ENCODE measurements at regions not wholly inside any gene's neighbourhood (a gene's known extent, or its start where the extent isn't known, plus 50 kb on each side); places are given as distances from the start of the nearest gene placed in this dataset.
A peak's percentile ranks its signal among the peaks of the same experiment; 100 is the strongest.

DNA sequence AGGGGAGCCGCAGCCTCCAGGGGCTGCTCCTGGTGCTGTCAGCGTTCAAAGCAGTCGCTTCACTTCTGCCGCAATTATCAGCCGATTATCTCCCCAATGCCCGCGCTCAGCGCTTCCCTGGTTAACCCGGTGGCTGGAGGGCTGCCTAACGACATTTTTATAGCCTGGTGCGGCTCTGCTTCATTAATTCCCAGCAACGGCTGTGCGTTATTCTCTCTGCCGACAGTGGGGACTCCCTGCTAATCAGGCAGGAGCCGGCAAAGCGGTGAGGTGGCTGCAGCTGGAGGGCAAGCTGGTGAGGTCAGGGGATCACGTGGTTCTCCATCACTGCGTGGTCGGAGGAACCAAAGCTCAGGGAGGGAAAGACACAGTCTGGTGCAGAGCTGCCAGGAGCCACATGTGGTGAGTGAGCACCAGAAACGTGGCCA lies 62.9 kb downstream of the GLRX5 start:
- H3K4me3 ChIP-seq (ENCODE audit: low read length): peak overlapping the region; percentile 47
- H3K36me3 ChIP-seq (ENCODE audit: control insufficient read depth, low read depth, low read length): no peaks in the 10 kb centered on the region
- no peaks in the 10 kb centered on the region for H3K9me3 ChIP-seq (ENCODE audit: control insufficient read depth, low read depth, low read length)
- H3K27ac ChIP-seq (ENCODE audit: low read length): no peak overlapping the region
- H3K27me3 ChIP-seq (ENCODE audit: control insufficient read depth, insufficient read depth, low read length): no peaks in the 10 kb centered on the region
- H3K9ac ChIP-seq (ENCODE audit: low read length): no peak overlapping the region
- peaks cover 17% of the 10 kb centered on the region for H3K4me1 ChIP-seq (ENCODE audit: control insufficient read depth, low read depth, low read length)

DNA sequence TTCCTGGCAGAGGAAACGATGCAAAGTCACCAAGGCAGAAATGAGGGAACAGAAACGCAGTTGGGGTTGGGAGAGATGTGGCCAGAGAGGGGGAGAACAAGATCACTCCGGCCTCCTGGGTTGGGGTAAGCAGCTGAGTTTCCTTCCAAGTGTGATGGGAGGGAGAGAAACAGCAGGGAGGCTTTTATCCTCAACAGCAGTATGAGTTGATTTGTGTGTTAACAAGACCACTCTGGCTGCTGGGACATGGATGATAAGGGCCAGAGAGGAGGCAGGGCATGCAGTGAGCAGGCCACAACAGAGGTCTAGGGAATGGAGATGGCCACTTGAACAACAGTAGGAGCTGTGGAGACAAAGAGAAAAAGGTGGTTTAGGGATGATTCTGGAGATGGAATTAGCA lies 66.8 kb downstream of the GLRX5 start:
- H3K27me3 ChIP-seq (ENCODE audit: control insufficient read depth, insufficient read depth, low read length): no peaks in the 10 kb centered on the region
- H3K36me3 ChIP-seq (ENCODE audit: control insufficient read depth, low read depth, low read length): no peaks in the 10 kb centered on the region
- no peak overlapping the region for H3K9ac ChIP-seq (ENCODE audit: low read length)
- H3K4me1 ChIP-seq (ENCODE audit: control insufficient read depth, low read depth, low read length): peaks cover 17% of the 10 kb centered on the region
- H3K4me3 ChIP-seq (ENCODE audit: low read length): no peak overlapping the region
- no peaks in the 10 kb centered on the region for H3K9me3 ChIP-seq (ENCODE audit: control insufficient read depth, low read depth, low read length)
- H3K27ac ChIP-seq (ENCODE audit: low read length): no peak overlapping the region

DNA sequence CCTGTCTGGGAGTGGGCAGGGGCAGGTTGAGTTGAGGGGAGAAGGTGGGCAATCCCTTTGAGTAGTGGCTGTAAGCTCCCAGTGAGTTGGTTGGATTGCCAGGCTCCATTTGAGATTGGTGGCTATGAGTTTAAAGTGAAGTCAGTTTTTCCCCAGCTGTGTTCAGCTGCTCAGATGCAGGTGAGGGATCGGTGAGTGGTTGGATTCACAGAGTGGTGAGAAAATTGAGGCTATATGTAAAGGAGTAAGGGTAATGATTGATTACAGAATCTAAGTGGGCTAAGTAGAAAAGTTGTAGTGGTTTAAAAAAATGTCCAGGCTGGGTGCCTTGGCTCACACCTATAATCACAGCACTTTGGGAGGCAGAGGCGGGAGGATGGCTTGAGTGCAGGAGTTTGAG lies 68.6 kb downstream of the GLRX5 start:
- Histone ChIP-seq H3K9ac (ENCODE audit: low read length) (no peak overlapping the region), H3K27me3 (ENCODE audit: control insufficient read depth, insufficient read depth, low read length) (no peaks in the 10 kb centered on the region), H3K36me3 (ENCODE audit: control insufficient read depth, low read depth, low read length) (no peaks in the 10 kb centered on the region), H3K27ac (ENCODE audit: low read length) (no peak overlapping the region), H3K9me3 (ENCODE audit: control insufficient read depth, low read depth, low read length) (no peaks in the 10 kb centered on the region), H3K4me3 (ENCODE audit: low read length) (no peak overlapping the region), H3K4me1 (ENCODE audit: control insufficient read depth, low read depth, low read length) (peaks cover 9% of the 10 kb centered on the region)

DNA sequence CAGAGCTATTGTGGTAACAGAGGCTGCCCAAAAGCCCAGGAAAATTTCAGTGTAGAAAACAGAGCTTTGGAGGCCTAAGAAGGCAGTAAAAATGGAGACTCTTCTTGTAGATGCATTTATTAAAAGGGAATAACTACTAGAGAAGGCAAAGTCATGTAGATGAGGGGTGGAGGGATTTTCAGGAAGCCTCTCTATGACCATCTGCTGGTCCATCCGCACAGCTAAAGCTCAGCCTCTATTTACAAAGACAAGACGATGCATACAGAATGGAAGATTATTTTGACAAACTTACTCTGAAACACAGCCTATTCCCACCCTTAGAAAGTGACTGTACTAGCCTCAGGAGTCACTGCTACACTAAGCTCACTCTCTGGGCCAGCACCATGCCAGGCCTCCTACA lies 71.4 kb downstream of the GLRX5 start:
- Histone ChIP-seq H3K27me3 (ENCODE audit: control insufficient read depth, insufficient read depth, low read length) (no peaks in the 10 kb centered on the region), H3K9me3 (ENCODE audit: control insufficient read depth, low read depth, low read length) (no peaks in the 10 kb centered on the region)

DNA sequence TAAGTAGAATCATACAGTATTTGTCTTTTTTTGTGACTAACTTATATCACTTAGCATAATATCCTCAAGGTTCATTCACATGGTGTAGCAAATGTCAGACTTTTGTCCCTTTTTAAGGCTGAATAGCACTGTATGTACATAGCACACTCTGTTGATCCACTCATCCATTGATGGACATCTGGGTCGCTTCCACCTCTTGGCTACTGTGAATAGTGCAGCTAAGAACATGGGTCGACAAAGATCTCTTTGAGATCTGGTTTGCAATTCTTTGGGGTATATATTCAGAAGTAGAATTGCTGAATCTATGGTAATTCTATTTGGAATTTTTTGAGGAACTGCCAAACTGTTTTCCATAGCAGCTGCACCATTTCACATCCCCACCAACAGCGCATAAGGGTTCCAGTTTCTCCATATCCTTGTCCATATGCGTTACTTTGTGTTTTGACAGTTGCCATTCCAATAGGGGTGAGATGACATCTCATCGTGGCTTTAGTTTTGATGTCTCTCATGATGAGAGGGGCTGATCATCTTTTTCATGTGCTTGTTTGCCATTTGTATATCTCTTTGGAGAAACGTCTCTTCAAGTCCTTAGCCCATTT lies 73.9 kb downstream of the GLRX5 start:
- Histone ChIP-seq H3K4me3 (ENCODE audit: low read length) (no peak overlapping the region), H3K27me3 (ENCODE audit: control insufficient read depth, insufficient read depth, low read length) (no peaks in the 10 kb centered on the region), H3K4me1 (ENCODE audit: control insufficient read depth, low read depth, low read length) (no peaks in the 10 kb centered on the region), H3K9ac (ENCODE audit: low read length) (no peak overlapping the region), H3K36me3 (ENCODE audit: control insufficient read depth, low read depth, low read length) (no peaks in the 10 kb centered on the region), H3K9me3 (ENCODE audit: control insufficient read depth, low read depth, low read length) (no peaks in the 10 kb centered on the region), H3K27ac (ENCODE audit: low read length) (no peak overlapping the region)

More for the DNA sequence above, 71.4 kb downstream of the GLRX5 start:
- H3K36me3 ChIP-seq (ENCODE audit: control insufficient read depth, low read depth, low read length): no peaks in the 10 kb centered on the region
- no peak overlapping the region for H3K9ac ChIP-seq (ENCODE audit: low read length)
- H3K27ac ChIP-seq (ENCODE audit: low read length): no peak overlapping the region
- H3K4me1 ChIP-seq (ENCODE audit: control insufficient read depth, low read depth, low read length): peaks cover 7% of the 10 kb centered on the region
- no peak overlapping the region for H3K4me3 ChIP-seq (ENCODE audit: low read length)

DNA sequence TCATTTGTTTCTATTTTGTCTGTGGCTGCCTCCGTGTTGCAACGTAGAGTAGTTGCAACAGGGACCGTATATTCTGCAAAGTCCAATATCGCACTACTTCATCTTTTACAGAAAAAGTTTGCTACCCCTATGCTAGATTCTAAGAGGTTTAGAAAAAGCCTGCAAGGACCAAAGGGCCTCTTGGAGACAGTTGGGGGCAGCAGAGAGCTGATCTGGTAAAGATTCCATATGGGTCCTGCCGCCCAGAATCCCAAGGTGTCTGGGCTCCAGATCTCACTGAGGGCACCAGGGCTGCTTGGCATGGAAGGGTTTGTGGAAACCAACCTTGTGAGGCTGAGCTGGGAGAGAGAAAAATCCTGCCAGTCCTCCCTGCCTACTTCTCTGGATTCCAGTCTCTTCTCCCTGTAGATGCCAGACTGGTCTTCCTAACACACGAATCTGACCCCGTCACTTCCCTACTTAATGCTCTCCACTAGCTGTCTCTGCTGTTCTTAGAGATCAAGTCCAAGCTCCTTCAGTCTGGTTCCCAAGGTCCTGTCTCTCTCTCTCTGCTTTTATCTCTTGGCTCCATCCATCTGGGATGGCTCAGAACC lies 74.6 kb downstream of the GLRX5 start:
- no peak overlapping the region for H3K27ac ChIP-seq (ENCODE audit: low read length)
- no peaks in the 10 kb centered on the region for H3K36me3 ChIP-seq (ENCODE audit: control insufficient read depth, low read depth, low read length)
- no peak overlapping the region for H3K4me3 ChIP-seq (ENCODE audit: low read length)
- H3K9me3 ChIP-seq (ENCODE audit: control insufficient read depth, low read depth, low read length): no peaks in the 10 kb centered on the region
- H3K9ac ChIP-seq (ENCODE audit: low read length): no peak overlapping the region
- no peaks in the 10 kb centered on the region for H3K4me1 ChIP-seq (ENCODE audit: control insufficient read depth, low read depth, low read length)
- H3K27me3 ChIP-seq (ENCODE audit: control insufficient read depth, insufficient read depth, low read length): no peaks in the 10 kb centered on the region

DNA sequence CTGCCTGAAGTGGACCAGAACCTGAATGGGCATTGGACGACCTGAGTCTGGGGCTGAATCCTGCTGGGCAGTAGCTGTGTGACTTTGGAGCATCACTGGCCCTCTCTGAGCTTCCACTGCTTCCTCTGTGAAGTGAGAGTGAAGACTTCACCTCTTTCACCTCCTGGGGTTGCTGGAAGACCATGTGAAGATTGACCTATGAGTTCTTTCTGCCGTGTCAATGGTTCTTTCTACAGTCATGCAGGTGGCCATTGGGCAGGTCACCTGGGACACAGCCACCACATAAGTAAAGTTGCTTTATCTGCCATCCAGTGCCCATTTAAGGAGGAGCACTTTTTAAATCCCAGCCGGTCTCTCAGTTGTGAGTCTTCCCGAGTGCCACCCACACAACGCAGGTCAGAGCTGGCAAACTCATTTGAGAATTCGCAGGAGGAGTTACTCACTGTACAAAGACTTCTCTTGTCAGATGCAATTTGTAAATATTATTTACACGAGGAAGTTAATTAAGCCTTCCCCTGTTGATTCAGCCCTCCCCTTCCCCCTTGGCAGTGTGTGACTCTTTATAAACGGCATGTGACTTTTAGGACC lies 74.8 kb upstream of the TCL1B start:
- Histone ChIP-seq H3K36me3 (ENCODE audit: control insufficient read depth, low read depth, low read length) (no peaks in the 10 kb centered on the region), H3K9ac (ENCODE audit: low read length) (no peak overlapping the region), H3K27ac (ENCODE audit: low read length) (no peak overlapping the region), H3K9me3 (ENCODE audit: control insufficient read depth, low read depth, low read length) (no peaks in the 10 kb centered on the region), H3K4me3 (ENCODE audit: low read length) (no peak overlapping the region), H3K27me3 (ENCODE audit: control insufficient read depth, insufficient read depth, low read length) (no peaks in the 10 kb centered on the region), H3K4me1 (ENCODE audit: control insufficient read depth, low read depth, low read length) (no peaks in the 10 kb centered on the region)

DNA sequence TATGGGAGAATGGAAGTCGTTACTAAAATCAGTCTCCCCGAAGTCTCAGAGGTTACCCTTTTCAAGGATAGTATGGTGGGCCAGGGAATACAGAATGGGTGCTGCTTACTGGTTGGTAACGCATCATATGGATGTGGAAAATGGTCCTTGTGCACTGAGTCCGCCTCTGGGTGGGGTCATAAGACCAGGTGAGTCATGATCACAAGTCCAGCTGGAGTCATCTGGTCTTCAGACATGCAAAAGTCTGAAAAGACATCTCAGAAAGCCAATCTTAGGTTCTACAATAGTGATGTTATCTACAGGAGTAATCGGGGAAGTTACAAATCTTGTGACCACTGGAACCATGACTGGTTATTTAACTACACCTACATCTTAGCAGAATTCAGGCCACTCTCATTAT lies 71.9 kb upstream of the TCL1B start:
- peaks cover 11% of the 10 kb centered on the region for H3K4me1 ChIP-seq (ENCODE audit: control insufficient read depth, low read depth, low read length)

DNA sequence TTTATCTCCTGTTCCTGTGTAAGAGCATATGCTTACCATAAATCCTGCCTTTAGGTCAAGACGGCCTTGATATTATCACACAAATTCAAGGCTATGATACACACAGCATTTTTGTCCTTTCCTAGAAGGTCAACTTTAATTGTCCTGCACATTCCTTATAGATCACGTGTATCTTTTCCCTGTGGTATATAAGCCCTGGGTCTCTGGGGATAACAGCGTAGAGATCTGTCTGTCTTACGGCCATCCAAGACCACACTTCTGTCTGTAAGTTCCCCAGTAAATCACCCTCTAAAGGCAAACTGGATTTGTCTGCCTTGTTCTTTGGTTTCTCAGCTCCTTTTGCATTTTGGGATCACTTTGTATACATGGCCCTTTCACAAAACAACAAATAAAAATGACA lies 69.5 kb upstream of the TCL1B start:
- Histone ChIP-seq H3K9ac (ENCODE audit: low read length) (no peak overlapping the region), H3K4me3 (ENCODE audit: low read length) (no peak overlapping the region), H3K4me1 (ENCODE audit: control insufficient read depth, low read depth, low read length) (peaks cover 19% of the 10 kb centered on the region), H3K36me3 (ENCODE audit: control insufficient read depth, low read depth, low read length) (no peaks in the 10 kb centered on the region), H3K27me3 (ENCODE audit: control insufficient read depth, insufficient read depth, low read length) (peaks cover 3% of the 10 kb centered on the region), H3K9me3 (ENCODE audit: control insufficient read depth, low read depth, low read length) (no peaks in the 10 kb centered on the region), H3K27ac (ENCODE audit: low read length) (no peak overlapping the region)

More for the DNA sequence above, 71.9 kb upstream of the TCL1B start:
- no peaks in the 10 kb centered on the region for H3K9me3 ChIP-seq (ENCODE audit: control insufficient read depth, low read depth, low read length)
- no peaks in the 10 kb centered on the region for H3K36me3 ChIP-seq (ENCODE audit: control insufficient read depth, low read depth, low read length)
- H3K9ac ChIP-seq (ENCODE audit: low read length): no peak overlapping the region
- no peak overlapping the region for H3K4me3 ChIP-seq (ENCODE audit: low read length)
- no peak overlapping the region for H3K27ac ChIP-seq (ENCODE audit: low read length)
- no peaks in the 10 kb centered on the region for H3K27me3 ChIP-seq (ENCODE audit: control insufficient read depth, insufficient read depth, low read length)

DNA sequence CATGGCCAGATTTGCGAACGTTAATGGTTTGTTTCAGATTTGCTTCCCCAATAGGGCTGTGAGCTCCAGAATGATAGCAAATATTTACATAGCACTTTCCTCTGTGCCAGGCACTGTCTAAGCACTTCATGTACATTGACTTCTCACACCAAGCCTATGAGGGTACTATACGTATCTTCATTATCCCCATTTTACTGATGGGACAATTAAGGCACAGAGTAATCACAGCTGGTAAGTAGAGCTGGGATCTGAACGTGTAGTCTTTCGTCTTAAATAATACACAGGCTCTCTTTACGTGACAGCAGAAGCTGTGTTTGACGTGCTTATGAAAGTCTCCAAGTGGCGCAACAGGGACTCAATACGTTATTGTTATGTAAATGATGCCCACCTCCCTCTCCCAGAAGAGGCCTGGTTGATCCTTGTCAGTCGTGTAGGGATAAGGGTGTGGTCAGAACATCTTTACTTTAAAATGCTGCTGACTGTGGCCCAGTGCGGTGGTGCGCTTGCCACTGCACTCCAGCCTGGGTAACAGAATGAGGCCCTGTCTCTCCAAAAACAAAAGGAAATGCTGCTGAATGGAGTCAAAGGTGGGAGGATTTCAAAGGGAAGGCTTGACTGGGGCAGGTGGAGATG lies 66.3 kb upstream of the TCL1B start:
- no peaks in the 10 kb centered on the region for H3K9me3 ChIP-seq (ENCODE audit: control insufficient read depth, low read depth, low read length)
- no peak overlapping the region for H3K27ac ChIP-seq (ENCODE audit: low read length)
- H3K9ac ChIP-seq (ENCODE audit: low read length): no peak overlapping the region
- H3K27me3 ChIP-seq (ENCODE audit: control insufficient read depth, insufficient read depth, low read length): peaks cover 3% of the 10 kb centered on the region
- H3K36me3 ChIP-seq (ENCODE audit: control insufficient read depth, low read depth, low read length): no peaks in the 10 kb centered on the region
- H3K4me1 ChIP-seq (ENCODE audit: control insufficient read depth, low read depth, low read length): peaks cover 19% of the 10 kb centered on the region
- H3K4me3 ChIP-seq (ENCODE audit: low read length): no peak overlapping the region

DNA sequence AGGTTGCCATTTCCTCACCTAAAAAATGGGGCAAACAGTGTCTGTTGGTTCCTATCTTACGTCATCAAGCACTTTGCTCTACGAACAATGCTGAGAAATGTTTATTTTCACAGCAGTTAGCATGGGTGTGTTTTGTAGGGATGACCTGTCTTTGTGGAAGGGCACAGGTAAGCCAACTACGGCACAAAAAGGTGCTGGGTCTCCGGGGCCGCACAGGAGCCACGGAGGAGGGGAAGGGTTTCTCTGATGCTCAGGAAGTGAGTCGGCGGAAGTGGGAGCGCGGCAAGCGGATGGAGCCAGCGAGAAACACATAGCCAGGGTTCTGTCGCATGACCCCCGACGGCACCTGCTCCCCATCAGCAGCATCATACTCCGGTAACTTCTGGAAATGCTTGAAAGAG lies 65.6 kb upstream of the TCL1B start:
- H3K4me3 ChIP-seq (ENCODE audit: low read length): no peak overlapping the region
- H3K27ac ChIP-seq (ENCODE audit: low read length): no peak overlapping the region
- H3K9ac ChIP-seq (ENCODE audit: low read length): no peak overlapping the region

More for the DNA sequence above, 65.6 kb upstream of the TCL1B start:
- Histone ChIP-seq H3K9me3 (ENCODE audit: control insufficient read depth, low read depth, low read length) (no peaks in the 10 kb centered on the region), H3K4me1 (ENCODE audit: control insufficient read depth, low read depth, low read length) (peaks cover 19% of the 10 kb centered on the region), H3K36me3 (ENCODE audit: control insufficient read depth, low read depth, low read length) (no peaks in the 10 kb centered on the region), H3K27me3 (ENCODE audit: control insufficient read depth, insufficient read depth, low read length) (peaks cover 3% of the 10 kb centered on the region)

Measured in iPS-18a (cell line).